Skeletal muscle satellite cell (primary cell): ENCODE measurements at regions not wholly inside any gene's neighbourhood (a gene's known extent, or its start where the extent isn't known, plus 50 kb on each side); places are given as distances from the start of the nearest gene placed in this dataset.

ENCODE experiments used
- H3K27me3 ChIP-seq: 2 replicates; pipeline ENCODE4 v1.7.0; 2013; ENCODE audit warnings: low read length; ENCODE audit not compliant: control insufficient read depth, insufficient read depth
- H3K36me3 ChIP-seq: 2 replicates; pipeline ENCODE4 v1.7.0; 2013; ENCODE audit warnings: mild to moderate bottlenecking, control low read depth, low read length; ENCODE audit not compliant: insufficient read depth
- H3K4me1 ChIP-seq: 2 replicates; pipeline ENCODE4 v1.7.0; 2013; ENCODE audit warnings: low read length; ENCODE audit not compliant: control insufficient read depth, insufficient read depth
- H3K4me2 ChIP-seq: 2 replicates; pipeline ENCODE4 v1.7.0; 2013; ENCODE audit warnings: mild to moderate bottlenecking, low read length
- H3K4me3 ChIP-seq: 2 replicates; pipeline ENCODE4 v1.7.0; 2013; ENCODE audit warnings: low read length
- H3K9ac ChIP-seq: 2 replicates; pipeline ENCODE4 v1.7.0; 2013; ENCODE audit warnings: mild to moderate bottlenecking, low read depth, low read length, moderate library complexity
- H3K9me3 ChIP-seq: replicated peaks from 2 replicates; pipeline ENCODE4 v1.7.0; 2013; ENCODE audit warnings: mild to moderate bottlenecking, control low read depth, low read length

DNA sequence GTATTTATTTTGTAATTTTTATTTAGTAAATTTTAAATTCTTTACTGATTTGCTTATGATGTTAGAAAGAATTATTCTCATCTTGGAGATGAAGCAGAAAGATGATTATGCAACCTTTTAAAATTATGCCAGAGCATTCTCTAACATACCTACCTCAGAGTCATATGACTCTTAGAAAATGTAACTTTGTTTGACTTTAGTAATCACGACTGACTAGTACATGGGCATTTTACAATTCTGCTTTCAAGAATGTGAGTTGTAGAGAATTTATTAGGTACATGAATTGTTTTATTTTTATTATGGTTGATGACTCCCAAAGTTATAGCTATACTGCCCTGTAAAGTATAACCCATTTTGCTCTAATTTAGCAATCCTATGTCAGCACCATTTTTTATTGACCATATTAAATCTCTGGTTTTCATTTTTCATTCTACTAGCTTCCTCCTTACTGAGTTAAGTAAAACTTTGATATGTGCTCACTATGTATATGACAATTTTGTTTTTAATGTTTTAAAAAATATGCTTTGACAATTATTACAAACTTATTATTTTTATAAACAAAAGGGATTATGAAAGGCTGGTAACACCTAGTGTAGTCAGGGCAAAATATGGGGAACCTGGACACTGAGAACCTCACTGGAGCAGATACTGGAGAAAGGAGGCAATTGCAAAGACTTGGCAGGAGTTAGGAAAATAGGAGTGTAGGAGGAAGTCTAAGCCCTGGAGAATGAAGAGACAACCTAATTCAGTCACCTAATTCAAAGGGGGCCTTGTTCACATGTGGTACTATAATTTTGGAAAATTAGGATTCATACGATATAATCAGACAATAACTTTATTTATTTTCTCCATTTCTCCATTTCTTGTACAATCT lies 249.7 kb upstream of the DAB2 start:
- H3K9me3 ChIP-seq: no peaks in the 10 kb centered on the region
- no peak overlapping the region for H3K9ac ChIP-seq

DNA sequence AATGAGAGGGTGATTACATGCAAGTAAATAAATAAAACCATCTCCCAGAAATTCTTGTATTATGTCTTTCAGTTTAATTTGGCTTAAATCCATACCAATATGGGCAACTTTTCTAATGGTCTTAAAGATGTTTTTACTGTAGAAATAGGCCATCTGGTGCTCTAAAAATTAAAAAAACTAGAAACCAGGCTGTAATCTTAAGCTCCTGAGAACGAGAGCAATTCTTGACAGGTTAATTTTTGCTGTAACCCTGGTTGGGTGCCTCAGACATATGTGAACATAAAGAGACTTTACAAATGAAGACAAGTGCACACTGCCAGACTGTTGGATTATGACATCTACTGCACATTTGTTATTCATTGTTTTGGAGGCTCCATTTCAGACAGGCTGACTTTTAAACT lies 246.8 kb upstream of the DAB2 start:
- no peak overlapping the region for H3K4me2 ChIP-seq
- no peak overlapping the region for H3K4me3 ChIP-seq
- H3K9me3 ChIP-seq: no peaks in the 10 kb centered on the region
- no peaks in the 10 kb centered on the region for H3K27me3 ChIP-seq
- H3K36me3 ChIP-seq: no peaks in the 10 kb centered on the region
- H3K4me1 ChIP-seq: peaks cover 7% of the 10 kb centered on the region
- H3K9ac ChIP-seq: no peak overlapping the region

More for the DNA sequence above, 249.7 kb upstream of the DAB2 start:
- no peak overlapping the region for H3K4me2 ChIP-seq
- no peaks in the 10 kb centered on the region for H3K27me3 ChIP-seq
- no peaks in the 10 kb centered on the region for H3K36me3 ChIP-seq
- no peak overlapping the region for H3K4me3 ChIP-seq
- H3K4me1 ChIP-seq: peaks cover 7% of the 10 kb centered on the region

DNA sequence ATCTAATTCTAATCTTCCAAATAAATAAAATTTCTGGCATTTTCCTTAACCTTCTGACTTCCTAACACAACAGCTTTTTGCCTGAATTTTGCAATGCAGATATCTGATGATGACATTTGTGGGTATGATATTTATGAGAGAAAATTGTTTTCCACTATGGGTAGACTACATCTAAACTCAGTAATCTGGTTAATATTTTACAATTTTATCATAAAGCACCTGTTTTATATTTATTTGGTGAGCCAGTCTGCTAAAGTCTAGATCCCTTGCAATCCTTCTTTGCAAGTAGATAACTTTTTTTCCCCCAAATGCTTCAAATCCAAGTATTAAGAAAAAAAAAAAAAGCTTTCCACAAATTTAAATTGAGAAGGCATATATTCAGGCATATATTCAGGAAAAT lies 246.2 kb upstream of the DAB2 start:
- H3K4me3 ChIP-seq: no peak overlapping the region

DNA sequence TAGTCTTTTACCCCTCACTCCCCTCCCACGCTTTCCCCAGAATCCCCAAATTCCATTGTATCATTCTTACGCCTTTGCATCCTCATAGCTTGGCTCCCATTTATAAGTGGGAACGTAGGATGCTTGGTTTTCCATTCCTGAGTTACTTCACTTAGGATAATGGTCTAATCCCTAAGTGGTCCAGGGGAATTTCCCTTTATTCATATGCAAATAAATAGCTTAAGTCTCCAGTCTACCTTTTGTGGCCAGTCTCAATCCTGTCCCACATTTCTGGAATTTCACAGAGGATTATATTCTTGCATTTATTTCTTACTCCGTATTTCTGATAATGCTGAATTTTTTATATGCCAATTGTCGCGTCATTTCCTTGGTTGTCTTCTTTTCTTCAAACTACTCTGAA lies 245.6 kb upstream of the DAB2 start:
- Histone ChIP-seq H3K9ac (no peak overlapping the region), H3K36me3 (no peaks in the 10 kb centered on the region), H3K4me2 (no peak overlapping the region), H3K9me3 (no peaks in the 10 kb centered on the region), H3K4me1 (peaks cover 7% of the 10 kb centered on the region), H3K27me3 (no peaks in the 10 kb centered on the region), H3K4me3 (no peak overlapping the region)

More for the DNA sequence above, 246.2 kb upstream of the DAB2 start:
- no peaks in the 10 kb centered on the region for H3K27me3 ChIP-seq
- no peak overlapping the region for H3K9ac ChIP-seq
- no peaks in the 10 kb centered on the region for H3K36me3 ChIP-seq
- H3K4me2 ChIP-seq: no peak overlapping the region
- H3K9me3 ChIP-seq: no peaks in the 10 kb centered on the region
- H3K4me1 ChIP-seq: peaks cover 7% of the 10 kb centered on the region

DNA sequence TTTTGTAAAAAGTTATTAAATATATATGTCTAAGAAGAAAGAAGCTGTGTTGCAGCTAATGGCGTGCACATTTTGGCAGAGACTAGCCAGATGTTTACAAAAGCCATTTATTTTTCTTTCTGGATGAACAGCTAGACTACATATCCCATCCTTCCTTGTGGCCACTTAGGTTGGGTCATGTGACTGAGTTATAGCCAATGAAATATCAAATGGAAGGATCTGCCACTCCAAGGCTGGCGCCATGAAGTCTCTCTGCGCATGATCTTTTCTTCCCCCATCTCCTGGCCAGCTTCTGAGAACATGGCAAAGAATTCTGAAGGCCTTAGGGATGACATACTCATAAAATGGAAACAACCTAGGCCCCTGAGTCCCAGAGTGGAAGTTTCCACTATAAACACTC lies 244.2 kb upstream of the DAB2 start:
- Histone ChIP-seq H3K9ac (no peak overlapping the region), H3K4me1 (peaks cover 7% of the 10 kb centered on the region), H3K27me3 (no peaks in the 10 kb centered on the region)

DNA sequence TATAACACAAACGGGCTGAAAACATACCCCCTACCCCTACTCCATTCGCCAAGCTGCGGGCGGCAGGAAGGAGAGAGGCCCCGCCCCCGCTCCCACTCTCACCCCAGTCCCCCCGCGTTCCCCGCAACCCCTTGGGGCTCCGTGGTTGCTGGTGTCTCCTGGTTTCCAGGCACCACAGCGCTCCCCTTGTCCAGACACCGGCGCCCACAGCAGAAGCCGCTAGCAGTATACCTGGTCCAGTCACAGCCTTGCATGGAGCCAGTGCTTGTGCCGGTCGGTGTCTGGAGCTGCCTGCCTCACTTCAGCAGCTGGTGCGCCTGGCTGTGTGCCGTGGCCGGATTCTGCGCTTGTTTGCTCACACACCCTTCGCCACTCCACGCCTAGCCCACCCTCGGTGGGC lies 240.5 kb upstream of the DAB2 start:
- H3K4me3 ChIP-seq: no peak overlapping the region
- H3K9ac ChIP-seq: no peak overlapping the region
- no peaks in the 10 kb centered on the region for H3K9me3 ChIP-seq
- no peaks in the 10 kb centered on the region for H3K36me3 ChIP-seq
- H3K27me3 ChIP-seq: no peaks in the 10 kb centered on the region
- peaks cover 7% of the 10 kb centered on the region for H3K4me1 ChIP-seq
- no peak overlapping the region for H3K4me2 ChIP-seq

More for the DNA sequence above, 244.2 kb upstream of the DAB2 start:
- no peaks in the 10 kb centered on the region for H3K9me3 ChIP-seq
- no peak overlapping the region for H3K4me2 ChIP-seq
- H3K36me3 ChIP-seq: no peaks in the 10 kb centered on the region
- H3K4me3 ChIP-seq: no peak overlapping the region

DNA sequence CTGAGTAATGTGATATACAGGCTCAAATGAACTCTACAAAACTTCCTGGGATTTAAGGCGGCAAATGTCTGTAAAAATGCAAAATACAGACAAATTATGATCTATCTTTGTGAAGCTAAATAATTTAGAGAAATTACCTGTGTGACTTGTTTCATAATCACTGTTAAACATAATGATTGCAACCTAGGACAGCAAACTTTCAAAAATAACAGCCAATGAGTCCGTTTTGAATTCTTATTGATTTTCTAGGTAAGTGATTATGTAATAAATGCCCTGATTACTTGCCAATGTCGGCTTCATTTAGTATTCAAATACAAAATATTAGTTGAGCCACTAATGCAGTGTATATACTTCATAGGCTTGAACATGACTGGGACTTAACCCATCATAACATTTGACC lies 238.2 kb upstream of the DAB2 start:
- Histone ChIP-seq H3K9ac (no peak overlapping the region), H3K9me3 (no peaks in the 10 kb centered on the region), H3K4me3 (no peak overlapping the region), H3K4me2 (no peak overlapping the region), H3K27me3 (no peaks in the 10 kb centered on the region), H3K4me1 (peaks cover 16% of the 10 kb centered on the region), H3K36me3 (no peaks in the 10 kb centered on the region)

DNA sequence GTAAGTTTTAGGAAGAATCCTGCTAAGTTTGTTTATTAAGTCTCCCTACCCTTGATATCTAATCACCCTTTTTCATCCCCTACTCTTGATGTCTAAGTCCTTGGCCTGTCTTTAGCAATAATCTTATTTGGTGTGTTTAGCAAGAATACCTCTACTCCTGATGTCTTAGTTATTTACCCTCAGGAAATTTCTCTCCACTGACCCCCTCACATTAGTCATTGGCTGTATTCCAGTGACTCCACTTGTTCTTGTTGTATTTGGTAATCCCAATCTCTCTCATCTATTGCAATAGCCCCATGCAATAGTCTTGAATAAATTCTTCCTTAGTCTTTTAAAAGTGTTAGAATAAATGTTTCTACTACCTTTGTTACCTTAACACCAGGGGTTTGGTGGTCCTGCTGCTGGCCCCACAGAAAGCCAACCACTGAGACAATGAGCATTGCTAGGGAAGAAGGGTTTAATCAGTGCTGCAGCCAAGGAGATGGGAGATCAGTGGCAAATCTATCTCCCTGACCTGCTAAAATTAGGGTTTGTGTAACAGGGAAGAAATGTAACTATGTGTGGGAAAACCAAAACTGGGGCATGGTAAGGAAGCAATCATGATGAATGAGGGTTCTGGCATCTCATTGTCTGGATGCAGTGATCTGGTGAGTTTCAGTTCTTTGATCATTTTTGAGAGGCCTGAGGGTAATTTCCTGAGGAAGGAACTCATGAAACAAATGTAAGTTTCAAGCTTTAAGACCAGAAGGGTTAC lies 236.4 kb upstream of the DAB2 start:
- Histone ChIP-seq H3K36me3 (no peaks in the 10 kb centered on the region), H3K9me3 (no peaks in the 10 kb centered on the region), H3K9ac (no peak overlapping the region), H3K4me2 (no peak overlapping the region), H3K4me1 (peaks cover 28% of the 10 kb centered on the region), H3K27me3 (no peaks in the 10 kb centered on the region), H3K4me3 (no peak overlapping the region)

DNA sequence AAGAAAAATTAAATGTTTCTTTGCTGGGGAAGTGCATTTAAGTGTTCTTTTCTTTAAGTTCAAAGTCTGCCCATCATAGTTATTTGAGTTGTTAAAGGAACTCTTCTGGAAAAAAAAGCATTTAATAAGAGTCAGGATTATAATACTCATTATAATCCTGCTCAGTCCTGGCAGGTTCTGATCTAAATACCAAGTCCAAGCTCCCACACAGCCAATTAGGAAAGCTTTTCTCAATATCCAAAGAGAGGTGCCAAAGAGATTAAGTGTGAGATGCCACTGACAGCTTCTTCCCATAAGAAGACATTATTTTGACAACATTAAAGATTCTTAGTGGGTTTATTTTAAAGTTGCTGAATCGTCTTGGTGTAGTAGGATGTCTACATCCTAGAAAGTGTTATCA lies 235.2 kb upstream of the DAB2 start:
- H3K4me3 ChIP-seq: no peak overlapping the region
- H3K27me3 ChIP-seq: no peaks in the 10 kb centered on the region
- H3K4me2 ChIP-seq: no peak overlapping the region
- H3K4me1 ChIP-seq: peaks cover 28% of the 10 kb centered on the region
- H3K36me3 ChIP-seq: no peaks in the 10 kb centered on the region
- no peaks in the 10 kb centered on the region for H3K9me3 ChIP-seq
- no peak overlapping the region for H3K9ac ChIP-seq

DNA sequence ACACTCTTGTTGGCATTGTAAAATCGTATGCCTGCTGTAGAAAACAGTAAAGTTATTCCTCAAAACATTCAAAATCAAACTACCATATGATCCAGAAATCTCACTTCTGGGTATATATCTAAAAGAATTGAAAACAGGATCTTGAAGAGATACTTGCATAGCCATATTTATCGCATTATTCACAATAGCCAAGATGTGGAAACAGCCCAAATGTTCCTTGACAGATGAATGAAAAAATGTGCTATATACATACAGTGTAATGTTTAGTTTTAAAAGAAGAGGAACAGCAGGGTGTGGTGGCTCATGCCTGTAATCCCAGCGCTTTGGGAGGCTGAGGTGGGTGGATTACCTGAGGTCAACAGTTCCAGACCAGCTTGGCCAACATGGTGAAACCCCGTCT lies 234.1 kb upstream of the DAB2 start:
- no peak overlapping the region for H3K4me3 ChIP-seq
- H3K9me3 ChIP-seq: no peaks in the 10 kb centered on the region
- H3K9ac ChIP-seq: no peak overlapping the region
- no peaks in the 10 kb centered on the region for H3K27me3 ChIP-seq
- no peak overlapping the region for H3K4me2 ChIP-seq
- peaks cover 28% of the 10 kb centered on the region for H3K4me1 ChIP-seq
- H3K36me3 ChIP-seq: no peaks in the 10 kb centered on the region

DNA sequence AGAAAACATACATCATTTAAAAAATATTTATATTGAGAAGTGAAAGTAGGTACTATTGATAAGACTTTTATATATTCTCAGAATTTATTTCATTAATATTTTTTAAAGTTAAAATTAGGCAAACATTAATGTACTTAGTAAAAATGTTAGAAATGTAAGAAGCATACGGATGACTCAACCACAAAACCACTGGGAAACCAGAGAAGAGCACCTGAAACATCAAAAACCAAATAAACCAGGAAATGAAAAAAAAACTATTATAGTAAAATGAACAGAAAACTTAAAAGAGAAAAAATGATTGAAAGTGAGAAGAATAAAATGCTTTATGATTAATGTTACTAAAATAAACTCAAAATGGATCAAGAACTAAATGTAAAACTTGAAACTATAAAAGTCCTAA lies 233.2 kb upstream of the DAB2 start:
- peak overlapping the region; percentile 4 for H3K4me2 ChIP-seq
- no peaks in the 10 kb centered on the region for H3K9me3 ChIP-seq
- H3K9ac ChIP-seq: no peak overlapping the region
- H3K27me3 ChIP-seq: no peaks in the 10 kb centered on the region
- no peaks in the 10 kb centered on the region for H3K36me3 ChIP-seq
- H3K4me1 ChIP-seq: peaks cover 28% of the 10 kb centered on the region
- H3K4me3 ChIP-seq: no peak overlapping the region
